H9 (cell line): ENCODE measurements at regions not wholly inside any gene's neighbourhood (a gene's known extent, or its start where the extent isn't known, plus 50 kb on each side); places are given as distances from the start of the nearest gene placed in this dataset.

ENCODE experiments used
- DNase-seq: peaks from one replicate; pipeline ENCODE4 v3.0.0-alpha.2; 2017
- H2AFZ ChIP-seq: one replicate; pipeline ENCODE4 v1.6.1; 2013; ENCODE audit warnings: mild to moderate bottlenecking, low read length, control low read depth, moderate library complexity
- H2AK5ac ChIP-seq: 2 replicates; pipeline ENCODE4 v1.6.1; 2013; ENCODE audit warnings: low read length, control low read depth, mixed read lengths; ENCODE audit not compliant: insufficient read length
- H2BK120ac ChIP-seq: one replicate; pipeline ENCODE4 v1.6.1; 2013; ENCODE audit warnings: low read depth, mild to moderate bottlenecking, low read length, control low read depth, inconsistent platforms; ENCODE audit not compliant: poor library complexity, severe bottlenecking
- H2BK12ac ChIP-seq: 2 replicates; pipeline ENCODE4 v1.6.1; 2013; ENCODE audit warnings: low read length, control low read depth, mixed read lengths, low read depth; ENCODE audit not compliant: insufficient read length
- H2BK15ac ChIP-seq: 2 replicates; pipeline ENCODE4 v1.6.1; 2013; ENCODE audit warnings: low read depth, low read length, control low read depth
- H2BK20ac ChIP-seq: one replicate; pipeline ENCODE4 v1.6.1; 2013; ENCODE audit warnings: low read depth, mild to moderate bottlenecking, low read length, control low read depth, inconsistent platforms; ENCODE audit not compliant: poor library complexity, severe bottlenecking
- H2BK5ac ChIP-seq: 2 replicates; pipeline ENCODE4 v1.6.1; 2013; ENCODE audit warnings: low read length, control low read depth, mixed read lengths; ENCODE audit not compliant: insufficient read length
- H3K14ac ChIP-seq: 2 replicates; pipeline ENCODE4 v1.6.1; 2013; ENCODE audit warnings: low read length, control low read depth; ENCODE audit not compliant: insufficient read depth
- H3K18ac ChIP-seq: 2 replicates; pipeline ENCODE4 v1.6.1; 2013; ENCODE audit warnings: low read depth, mild to moderate bottlenecking, mixed read lengths, low read length, control low read depth; ENCODE audit not compliant: insufficient read length
- H3K23ac ChIP-seq: 2 replicates; pipeline ENCODE4 v1.6.1; 2013; ENCODE audit warnings: low read length, control low read depth, mixed read lengths, low read depth; ENCODE audit not compliant: insufficient read length
- H3K23me2 ChIP-seq: 2 replicates; pipeline ENCODE4 v1.6.1; 2013; ENCODE audit warnings: low read depth, mild to moderate bottlenecking, mixed read lengths, low read length, control low read depth; ENCODE audit not compliant: insufficient read length, poor library complexity, severe bottlenecking
- H3K27ac ChIP-seq: 2 replicates; pipeline ENCODE4 v1.5.1; 2013; ENCODE audit warnings: low read length, control low read depth, mixed read lengths, low read depth; ENCODE audit not compliant: insufficient read length
- H3K27me3 ChIP-seq: 2 replicates; pipeline ENCODE4 v1.6.1; 2013; ENCODE audit warnings: low read length, control low read depth, inconsistent platforms; ENCODE audit not compliant: insufficient read depth
- H3K4ac ChIP-seq: 2 replicates; pipeline ENCODE4 v1.6.1; 2013; ENCODE audit warnings: low read depth, mild to moderate bottlenecking, control low read depth, inconsistent platforms, low read length, moderate library complexity
- H3K4me1 ChIP-seq: 2 replicates; pipeline ENCODE4 v1.6.1; 2013; ENCODE audit warnings: low read length, control low read depth, inconsistent platforms; ENCODE audit not compliant: insufficient read depth
- H3K4me2 ChIP-seq: 2 replicates; pipeline ENCODE4 v1.6.1; 2013; ENCODE audit warnings: low read length, control low read depth, mixed read lengths; ENCODE audit not compliant: insufficient read length, insufficient read depth
- H3K56ac ChIP-seq: 2 replicates; pipeline ENCODE4 v1.6.1; 2013; ENCODE audit warnings: low read depth, mild to moderate bottlenecking, mixed read lengths, low read length, control low read depth; ENCODE audit not compliant: insufficient read length
- H3K79me1 ChIP-seq: 2 replicates; pipeline ENCODE4 v1.6.1; 2013; ENCODE audit warnings: low read depth, mild to moderate bottlenecking, moderate library complexity, low read length, control low read depth, inconsistent platforms; ENCODE audit not compliant: insufficient read depth, poor library complexity, severe bottlenecking
- H3K79me2 ChIP-seq: 2 replicates; pipeline ENCODE4 v1.6.1; 2013; ENCODE audit warnings: low read length, control low read depth, inconsistent platforms; ENCODE audit not compliant: insufficient read depth
- H3K9ac ChIP-seq: 2 replicates; pipeline ENCODE4 v1.6.1; 2013; ENCODE audit warnings: low read length, control low read depth, mixed read lengths; ENCODE audit not compliant: insufficient read length; ENCODE audit errors: extremely low read depth
- H3K9me3 ChIP-seq: one replicate; pipeline ENCODE4 v1.6.1; 2013; ENCODE audit warnings: low read depth, low read length, inconsistent platforms; ENCODE audit not compliant: control insufficient read depth
- H3T11ph ChIP-seq: one replicate; pipeline ENCODE4 v1.6.1; 2013; ENCODE audit warnings: mild to moderate bottlenecking, low read length, control low read depth, inconsistent platforms
- H4K20me1 ChIP-seq: one replicate; pipeline ENCODE4 v1.6.1; 2013; ENCODE audit not compliant: control insufficient read depth, insufficient read length, insufficient read depth
- H4K5ac ChIP-seq: 2 replicates; pipeline ENCODE4 v1.6.1; 2013; ENCODE audit warnings: low read depth, mild to moderate bottlenecking, mixed read lengths, low read length, control low read depth; ENCODE audit not compliant: insufficient read length
- H4K8ac ChIP-seq: replicated peaks from 2 replicates; pipeline ENCODE4 v1.6.1; 2013; ENCODE audit warnings: low read length, control low read depth, mixed read lengths, low read depth; ENCODE audit not compliant: insufficient read length
- H4K91ac ChIP-seq: 2 replicates; pipeline ENCODE4 v1.6.1; 2013; ENCODE audit warnings: low read depth, mild to moderate bottlenecking, moderate library complexity, mixed read lengths, low read length, control low read depth; ENCODE audit not compliant: insufficient read length
- H3K27ac Mint-ChIP-seq, 3 experiments: 2 replicates in 2 of 3; 3 replicates in 1 of 3; pipeline ENCODE4 v1.8.0; 2020 to 2021; ENCODE audit warnings: mixed read lengths in 3 of 3, mild to moderate bottlenecking in 1 of 3, moderate library complexity in 1 of 3
- H3K27me3 Mint-ChIP-seq: 2 replicates; pipeline ENCODE4 v1.8.0; 2021; ENCODE audit warnings: low read depth, mild to moderate bottlenecking, moderate library complexity, mixed read lengths
- H3K36me3 Mint-ChIP-seq, 3 experiments: 2 replicates in 2 of 3; 3 replicates in 1 of 3; pipeline ENCODE4 v1.8.0; 2020 to 2021; ENCODE audit warnings: low read depth in 3 of 3, mixed read lengths in 3 of 3; ENCODE audit not compliant: insufficient read depth in 1 of 3
- H3K4me1 Mint-ChIP-seq, 2 experiments: 2 replicates each; pipeline ENCODE4 v1.8.0; 2020; ENCODE audit warnings: mixed read lengths in 2 of 2
- H3K4me3 Mint-ChIP-seq, 2 experiments: 2 replicates in 1 of 2; 3 replicates in 1 of 2; pipeline ENCODE4 v1.8.0; 2020 to 2021; ENCODE audit warnings: mild to moderate bottlenecking in 2 of 2, mixed read lengths in 2 of 2, moderate library complexity in 1 of 2
- H3K9me3 Mint-ChIP-seq, 2 experiments: 2 replicates in 1 of 2; 3 replicates in 1 of 2; pipeline ENCODE4 v1.8.0; 2020; ENCODE audit warnings: mild to moderate bottlenecking in 2 of 2, mixed read lengths in 2 of 2, moderate library complexity in 1 of 2
- WGBS: extraction: QIAGEN DNeasy Blood & Tissue Kit; methylation state at CpG from one replicate; pipeline ENCODE4 v1.1.7; 2013; ENCODE audit warnings: missing lambda C conversion rate, low lambda C conversion rate, mixed read lengths; ENCODE audit not compliant: insufficient read length; ENCODE audit errors: extremely low coverage; 5-methylcytosine and 5-hydroxymethylcytosine counted together
- TF ChIP-seq, protein P1 (sequence below): fragments of 200-600 bp; sonication (generic); conservative IDR thresholded peaks from 3 replicates; pipeline ENCODE4 v1.8.0; 2021; ENCODE audit warnings: antibody characterized with exemption, mild to moderate bottlenecking

DNA sequence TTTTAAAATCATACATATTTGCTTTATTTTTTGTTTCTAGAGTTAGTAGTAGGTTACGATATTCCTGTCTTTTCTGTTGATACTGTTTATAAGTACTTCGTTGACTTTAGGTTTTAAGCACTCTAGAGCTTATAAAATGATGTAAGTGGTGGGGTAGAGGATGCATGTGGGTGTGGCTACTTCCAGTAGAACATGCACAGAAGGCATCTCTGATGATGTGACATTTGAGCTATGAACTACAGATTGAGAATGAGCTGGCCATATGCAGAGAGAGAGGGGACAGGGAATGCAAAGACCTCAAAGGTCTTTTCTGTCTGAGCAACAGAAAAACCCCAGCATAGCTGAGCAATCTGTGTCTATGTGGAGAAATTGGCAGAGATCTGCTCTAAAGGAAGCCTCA lies 233.9 kb upstream of the STAC start:
- Histone ChIP-seq H2BK15ac (no peak overlapping the region), H3T11ph (no peak overlapping the region), H3K4me1 (no peaks in the 10 kb centered on the region), H3K4me2 (no peak overlapping the region), H4K5ac (no peak overlapping the region), H2AFZ (no peak overlapping the region), H3K18ac (no peak overlapping the region), H2BK20ac (no peak overlapping the region), H3K14ac (no peak overlapping the region), H3K9me3 (no peaks in the 10 kb centered on the region), H3K4ac (no peak overlapping the region), H3K79me1 (no peaks in the 10 kb centered on the region), H4K91ac (no peak overlapping the region), H2BK5ac (no peak overlapping the region), H4K8ac (no peak overlapping the region), H3K27me3 (no peaks in the 10 kb centered on the region), H3K9ac (no peak overlapping the region), H3K56ac (no peak overlapping the region), H3K23me2 (no peaks in the 10 kb centered on the region), H4K20me1 (no peaks in the 10 kb centered on the region), H3K27ac (no peak overlapping the region), H2AK5ac (no peak overlapping the region), H3K79me2 (no peaks in the 10 kb centered on the region), H3K23ac (no peak overlapping the region), H2BK12ac (no peak overlapping the region), H2BK120ac (no peak overlapping the region)
- TF ChIP-seq, protein P1, sequence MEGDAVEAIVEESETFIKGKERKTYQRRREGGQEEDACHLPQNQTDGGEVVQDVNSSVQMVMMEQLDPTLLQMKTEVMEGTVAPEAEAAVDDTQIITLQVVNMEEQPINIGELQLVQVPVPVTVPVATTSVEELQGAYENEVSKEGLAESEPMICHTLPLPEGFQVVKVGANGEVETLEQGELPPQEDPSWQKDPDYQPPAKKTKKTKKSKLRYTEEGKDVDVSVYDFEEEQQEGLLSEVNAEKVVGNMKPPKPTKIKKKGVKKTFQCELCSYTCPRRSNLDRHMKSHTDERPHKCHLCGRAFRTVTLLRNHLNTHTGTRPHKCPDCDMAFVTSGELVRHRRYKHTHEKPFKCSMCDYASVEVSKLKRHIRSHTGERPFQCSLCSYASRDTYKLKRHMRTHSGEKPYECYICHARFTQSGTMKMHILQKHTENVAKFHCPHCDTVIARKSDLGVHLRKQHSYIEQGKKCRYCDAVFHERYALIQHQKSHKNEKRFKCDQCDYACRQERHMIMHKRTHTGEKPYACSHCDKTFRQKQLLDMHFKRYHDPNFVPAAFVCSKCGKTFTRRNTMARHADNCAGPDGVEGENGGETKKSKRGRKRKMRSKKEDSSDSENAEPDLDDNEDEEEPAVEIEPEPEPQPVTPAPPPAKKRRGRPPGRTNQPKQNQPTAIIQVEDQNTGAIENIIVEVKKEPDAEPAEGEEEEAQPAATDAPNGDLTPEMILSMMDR = no peak
- no peaks in the 10 kb centered on the region for H3K27me3 Mint-ChIP-seq
- H3K9me3 Mint-ChIP-seq = no peaks in the 10 kb centered on the region
- no peak for DNase-seq
- WGBS = no CpG with 5 or more reads among the region's 2 CpGs
- H3K4me1 Mint-ChIP-seq = no peaks in the 10 kb centered on the region
- H3K36me3 Mint-ChIP-seq = no peaks in the 10 kb centered on the region
- no peak overlapping the region for H3K27ac Mint-ChIP-seq
- H3K4me3 Mint-ChIP-seq = no peak overlapping the region
